SK-N-SH treated with all-trans-retinoic acid at 6 μM for 48 hours (cell line): ENCODE measurements at regions not wholly inside any gene's neighbourhood (a gene's known extent, or its start where the extent isn't known, plus 50 kb on each side); places are given as distances from the start of the nearest gene placed in this dataset.

Experiments used
- ATAC-seq: fragments of 200-7000 bp; cut with Tn5 transposase; 3 replicates; pipeline ENCODE4 v1.9.1; 2020; ENCODE audit warnings: mild to moderate bottlenecking, moderate library complexity
- ARNTL ChIP-seq: fragments of 450-650 bp; formaldehyde crosslinking; IDR thresholded peaks from 2 replicates; pipeline ENCODE4 v1.5.0; 2020; ENCODE audit warnings: low read depth, mild to moderate bottlenecking, moderate library complexity, borderline replicate concordance
- BACH2 ChIP-seq: fragments of 250-450 bp; sonication (Bioruptor Pico); IDR thresholded peaks from 2 replicates; pipeline ENCODE4 v1.9.0; 2021; ENCODE audit warnings: mild to moderate bottlenecking, borderline replicate concordance
- CREB5 ChIP-seq: fragments of 250-450 bp; sonication (Bioruptor Pico); IDR thresholded peaks from 2 replicates; pipeline ENCODE4 v1.5.1; 2020; ENCODE audit warnings: low read depth, mild to moderate bottlenecking, moderate library complexity
- CSDC2 ChIP-seq: fragments of 250-450 bp; sonication (Bioruptor Pico); IDR thresholded peaks from 2 replicates; pipeline ENCODE4 v1.5.0; 2020; ENCODE audit warnings: mild to moderate bottlenecking, moderate library complexity
- ESRRG ChIP-seq: fragments of 250-450 bp; sonication (Bioruptor Pico); IDR thresholded peaks from 2 replicates; pipeline ENCODE4 v1.6.1; 2021; ENCODE audit warnings: mild to moderate bottlenecking
- OSR1 ChIP-seq: fragments of 250-450 bp; sonication (Bioruptor Pico); IDR thresholded peaks from 2 replicates; pipeline ENCODE4 v1.8.0; 2022; ENCODE audit warnings: moderate library complexity, mild to moderate bottlenecking, inconsistent platforms
- PATZ1 ChIP-seq: fragments of 250-450 bp; sonication (Bioruptor Pico); IDR thresholded peaks from 2 replicates; pipeline ENCODE4 v1.8.0; 2020; ENCODE audit warnings: mild to moderate bottlenecking, moderate library complexity, borderline replicate concordance
- RARB ChIP-seq: fragments of 250-450 bp; sonication (Bioruptor Pico); IDR thresholded peaks from 2 replicates; pipeline ENCODE4 v1.8.0; 2021; ENCODE audit warnings: mild to moderate bottlenecking, moderate library complexity
- SNAI2 ChIP-seq: fragments of 250-450 bp; sonication (Bioruptor Pico); IDR thresholded peaks from 2 replicates; pipeline ENCODE4 v1.5.0; 2020; ENCODE audit warnings: mild to moderate bottlenecking, moderate library complexity
- TCF4 ChIP-seq: fragments of 250-450 bp; sonication (Bioruptor Pico); IDR thresholded peaks from 2 replicates; pipeline ENCODE4 v1.8.0; 2021; ENCODE audit warnings: mild to moderate bottlenecking, moderate library complexity, borderline replicate concordance
- TOX ChIP-seq: fragments of 250-450 bp; sonication (Bioruptor Pico); IDR thresholded peaks from 2 replicates; pipeline ENCODE4 v1.8.0; 2021; ENCODE audit warnings: mild to moderate bottlenecking, moderate library complexity, borderline replicate concordance
- ZC3H10 ChIP-seq: fragments of 250-450 bp; sonication (Bioruptor Pico); IDR thresholded peaks from 2 replicates; pipeline ENCODE4 v1.5.1; 2021; ENCODE audit warnings: mild to moderate bottlenecking, moderate library complexity
- ZFP3 ChIP-seq: fragments of 250-450 bp; sonication (Bioruptor Pico); IDR thresholded peaks from 2 replicates; pipeline ENCODE4 v1.5.0; 2020; ENCODE audit warnings: mild to moderate bottlenecking, moderate library complexity
- ZFP30 ChIP-seq: fragments of 450-650 bp; formaldehyde crosslinking; IDR thresholded peaks from 2 replicates; pipeline ENCODE4 v1.5.0; 2022; ENCODE audit warnings: mild to moderate bottlenecking, moderate library complexity
- ZNF565 ChIP-seq: fragments of 450-650 bp; formaldehyde crosslinking; conservative IDR thresholded peaks from 2 replicates; pipeline ENCODE4 v1.5.0; 2020; ENCODE audit warnings: low read depth, mild to moderate bottlenecking, moderate library complexity
- ZNF70 ChIP-seq: fragments of 450-650 bp; formaldehyde crosslinking; IDR thresholded peaks from 2 replicates; pipeline ENCODE4 v1.5.0; 2020; ENCODE audit warnings: mild to moderate bottlenecking, moderate library complexity
- TF ChIP-seq, protein P1 (sequence below): fragments of 250-450 bp; sonication (Bioruptor Pico); IDR thresholded peaks from 2 replicates; pipeline ENCODE4 v1.8.0; 2021; ENCODE audit warnings: low read depth, mild to moderate bottlenecking, moderate library complexity, borderline replicate concordance
- TF ChIP-seq, protein P2 (sequence below): fragments of 250-450 bp; sonication (Bioruptor Pico); IDR thresholded peaks from 2 replicates; pipeline ENCODE4 v1.5.1; 2021; ENCODE audit warnings: mild to moderate bottlenecking, moderate library complexity

DNA sequence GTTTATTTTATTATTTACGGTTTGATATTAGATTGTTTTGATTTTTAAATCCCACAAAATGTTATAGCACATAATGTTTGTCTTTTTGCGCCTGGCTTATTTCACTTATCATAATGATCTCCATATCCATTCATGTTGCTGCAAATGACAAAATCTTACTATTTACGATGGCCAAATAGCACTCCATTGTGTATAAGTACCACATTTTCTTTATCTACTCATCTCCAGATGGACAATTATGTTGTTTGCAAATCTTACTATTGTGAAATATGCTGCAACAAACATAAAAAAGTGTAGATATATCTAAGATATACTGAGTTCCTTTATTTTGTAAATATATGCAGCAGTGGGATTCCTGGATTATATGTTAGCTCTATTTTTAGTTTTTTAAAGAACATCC is 1568.3 kb downstream of the AMY1C start (continued):
- TF ChIP-seq ZFP30 (no peak), CREB5 (CRISPR knock-in tag) (no peak), PATZ1 (CRISPR knock-in tag) (no peak), OSR1 (CRISPR knock-in tag) (no peak)
- TF ChIP-seq, protein P1, sequence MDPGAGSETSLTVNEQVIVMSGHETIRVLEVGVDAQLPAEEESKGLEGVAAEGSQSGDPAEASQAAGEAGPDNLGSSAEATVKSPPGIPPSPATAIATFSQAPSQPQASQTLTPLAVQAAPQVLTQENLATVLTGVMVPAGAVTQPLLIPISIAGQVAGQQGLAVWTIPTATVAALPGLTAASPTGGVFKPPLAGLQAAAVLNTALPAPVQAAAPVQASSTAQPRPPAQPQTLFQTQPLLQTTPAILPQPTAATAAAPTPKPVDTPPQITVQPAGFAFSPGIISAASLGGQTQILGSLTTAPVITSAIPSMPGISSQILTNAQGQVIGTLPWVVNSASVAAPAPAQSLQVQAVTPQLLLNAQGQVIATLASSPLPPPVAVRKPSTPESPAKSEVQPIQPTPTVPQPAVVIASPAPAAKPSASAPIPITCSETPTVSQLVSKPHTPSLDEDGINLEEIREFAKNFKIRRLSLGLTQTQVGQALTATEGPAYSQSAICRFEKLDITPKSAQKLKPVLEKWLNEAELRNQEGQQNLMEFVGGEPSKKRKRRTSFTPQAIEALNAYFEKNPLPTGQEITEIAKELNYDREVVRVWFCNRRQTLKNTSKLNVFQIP = no peak
- TF ChIP-seq, all 23 proteins: peak for 4

DNA sequence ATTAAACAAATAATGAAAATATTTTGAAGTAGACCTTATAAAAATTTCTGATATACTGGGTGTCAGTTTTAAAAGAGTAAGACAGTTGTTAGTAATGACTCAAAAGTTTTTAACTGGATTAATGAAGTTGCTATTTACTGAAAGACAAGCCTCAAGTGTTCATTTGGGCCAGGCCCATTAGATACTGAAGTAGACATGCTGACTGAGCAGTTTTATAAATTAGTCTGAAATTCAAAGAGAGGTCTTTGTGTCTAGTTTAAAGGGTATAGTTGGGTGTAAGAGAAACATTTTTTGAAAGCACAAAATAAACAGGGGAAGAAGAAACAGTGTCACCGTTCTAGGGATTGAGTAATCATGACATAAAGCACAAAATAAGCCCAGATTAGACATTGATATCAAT is 1577.2 kb downstream of the AMY1C start:
- no peak for ATAC-seq
- TF ChIP-seq SNAI2 (CRISPR knock-in tag) = no peak
- no peak for TF ChIP-seq ZNF70 (CRISPR knock-in tag)
- no peak for TF ChIP-seq CREB5 (CRISPR knock-in tag)
- TF ChIP-seq ESRRG = no peak
- TF ChIP-seq RARB (CRISPR knock-in tag) = no peak
- TF ChIP-seq, protein P1 = no peak
- TF ChIP-seq TCF4 = no peak
- no peak for TF ChIP-seq ARNTL (CRISPR knock-in tag)
- no peak for TF ChIP-seq CSDC2 (CRISPR knock-in tag)
- TF ChIP-seq ZC3H10 (CRISPR knock-in tag) = no peak
- TF ChIP-seq, protein P2, sequence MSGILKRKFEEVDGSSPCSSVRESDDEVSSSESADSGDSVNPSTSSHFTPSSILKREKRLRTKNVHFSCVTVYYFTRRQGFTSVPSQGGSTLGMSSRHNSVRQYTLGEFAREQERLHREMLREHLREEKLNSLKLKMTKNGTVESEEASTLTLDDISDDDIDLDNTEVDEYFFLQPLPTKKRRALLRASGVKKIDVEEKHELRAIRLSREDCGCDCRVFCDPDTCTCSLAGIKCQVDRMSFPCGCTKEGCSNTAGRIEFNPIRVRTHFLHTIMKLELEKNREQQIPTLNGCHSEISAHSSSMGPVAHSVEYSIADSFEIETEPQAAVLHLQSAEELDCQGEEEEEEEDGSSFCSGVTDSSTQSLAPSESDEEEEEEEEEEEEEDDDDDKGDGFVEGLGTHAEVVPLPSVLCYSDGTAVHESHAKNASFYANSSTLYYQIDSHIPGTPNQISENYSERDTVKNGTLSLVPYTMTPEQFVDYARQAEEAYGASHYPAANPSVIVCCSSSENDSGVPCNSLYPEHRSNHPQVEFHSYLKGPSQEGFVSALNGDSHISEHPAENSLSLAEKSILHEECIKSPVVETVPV (CRISPR knock-in tag) = no peak
- no peak for TF ChIP-seq OSR1 (CRISPR knock-in tag)
- no peak for TF ChIP-seq BACH2 (CRISPR knock-in tag)
- no peak for TF ChIP-seq TOX
- no peak for TF ChIP-seq ZNF565 (CRISPR knock-in tag)
- TF ChIP-seq PATZ1 (CRISPR knock-in tag) = no peak

DNA sequence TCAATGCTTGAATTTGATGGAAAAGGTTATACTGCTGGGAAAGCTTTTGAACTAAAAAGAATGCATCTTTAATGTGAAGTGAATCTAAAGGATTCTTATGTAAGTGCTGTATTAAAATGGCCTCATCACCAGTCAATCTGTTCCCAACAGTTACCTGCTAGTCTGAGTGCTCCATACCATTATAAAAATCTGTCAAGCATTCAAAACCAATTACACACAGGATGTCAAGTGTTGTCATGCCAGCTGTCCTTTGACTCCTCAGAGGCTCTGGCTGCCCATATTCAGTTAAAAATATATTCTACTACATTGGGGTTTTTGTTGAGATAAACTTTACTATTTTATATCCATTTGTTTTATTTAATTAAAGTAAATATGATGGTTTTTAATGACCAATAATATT is 1587.7 kb downstream of the AMY1C start:
- TF ChIP-seq BACH2 (CRISPR knock-in tag) = no peak
- TF ChIP-seq, all 23 proteins: peak for 0
- no peak for ATAC-seq

DNA sequence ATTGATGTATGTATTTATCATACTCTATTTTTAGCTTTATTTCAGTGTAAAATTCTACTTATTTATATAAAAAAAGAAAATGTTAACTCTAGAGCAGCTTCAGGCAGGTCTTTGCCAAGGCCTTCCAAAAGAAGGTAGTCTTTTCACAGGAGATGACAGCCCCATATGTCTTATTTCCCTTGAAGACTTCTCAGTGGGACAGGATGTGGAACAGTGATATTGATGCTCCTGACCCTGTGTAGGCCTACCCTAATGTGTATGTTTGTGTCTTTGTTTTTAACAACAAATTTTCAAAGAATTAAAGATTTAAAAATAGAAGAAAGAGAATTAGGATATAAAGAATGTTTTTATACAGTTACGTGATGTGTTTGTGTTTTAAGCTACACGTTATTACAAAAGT is 1593.6 kb downstream of the AMY1C start:
- TF ChIP-seq ESRRG = no peak
- TF ChIP-seq ARNTL (CRISPR knock-in tag) = no peak
- TF ChIP-seq BACH2 (CRISPR knock-in tag) = no peak
- TF ChIP-seq OSR1 (CRISPR knock-in tag) = no peak
- TF ChIP-seq ZFP3 (CRISPR knock-in tag) = no peak
- no peak for TF ChIP-seq TCF4
- TF ChIP-seq SNAI2 (CRISPR knock-in tag) = no peak
- TF ChIP-seq, all 23 proteins: peak for 0
- no peak for ATAC-seq
